HG02759 (cell line): ENCODE measurements at regions not wholly inside any gene's neighbourhood (a gene's known extent, or its start where the extent isn't known, plus 50 kb on each side); places are given as distances from the start of the nearest gene placed in this dataset.
"Not testable (repeated sequence)": the region's sequence is repeated elsewhere in the genome, so short reads cannot be mapped to it uniquely, and the experiment has no call there.

Experiments used
- ATAC-seq: cut with Tn5 transposase; IDR thresholded peaks from one replicate; pipeline ENCODE4 v1.9.1; 2021; ENCODE audit warnings: mild to moderate bottlenecking, moderate library complexity; ENCODE audit not compliant: unreplicated experiment

DNA sequence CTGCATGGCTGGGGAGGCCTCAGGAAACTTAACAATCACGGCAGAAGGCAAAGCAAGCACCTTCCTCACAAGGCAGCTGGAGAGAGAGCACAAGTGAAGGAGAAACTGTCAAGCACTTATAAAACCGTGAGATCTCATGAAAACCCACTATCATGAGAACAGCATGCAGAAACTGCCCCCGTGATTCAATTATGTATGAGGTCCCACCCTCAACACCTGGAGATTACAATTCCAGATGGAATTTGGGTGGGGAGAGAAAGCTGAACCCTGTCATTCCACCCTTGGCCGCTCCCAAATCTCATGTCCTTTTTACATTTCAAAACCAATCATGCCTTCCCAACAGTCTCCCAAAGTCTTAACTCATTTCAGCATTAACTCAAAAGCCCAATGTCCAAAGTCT, 107.2 kb upstream of the ECI2 start:
- no peak for ATAC-seq

GRCh38 chr6:4240148-4240547, 104.8 kb upstream of the ECI2 start:
- ATAC-seq = no peak

DNA sequence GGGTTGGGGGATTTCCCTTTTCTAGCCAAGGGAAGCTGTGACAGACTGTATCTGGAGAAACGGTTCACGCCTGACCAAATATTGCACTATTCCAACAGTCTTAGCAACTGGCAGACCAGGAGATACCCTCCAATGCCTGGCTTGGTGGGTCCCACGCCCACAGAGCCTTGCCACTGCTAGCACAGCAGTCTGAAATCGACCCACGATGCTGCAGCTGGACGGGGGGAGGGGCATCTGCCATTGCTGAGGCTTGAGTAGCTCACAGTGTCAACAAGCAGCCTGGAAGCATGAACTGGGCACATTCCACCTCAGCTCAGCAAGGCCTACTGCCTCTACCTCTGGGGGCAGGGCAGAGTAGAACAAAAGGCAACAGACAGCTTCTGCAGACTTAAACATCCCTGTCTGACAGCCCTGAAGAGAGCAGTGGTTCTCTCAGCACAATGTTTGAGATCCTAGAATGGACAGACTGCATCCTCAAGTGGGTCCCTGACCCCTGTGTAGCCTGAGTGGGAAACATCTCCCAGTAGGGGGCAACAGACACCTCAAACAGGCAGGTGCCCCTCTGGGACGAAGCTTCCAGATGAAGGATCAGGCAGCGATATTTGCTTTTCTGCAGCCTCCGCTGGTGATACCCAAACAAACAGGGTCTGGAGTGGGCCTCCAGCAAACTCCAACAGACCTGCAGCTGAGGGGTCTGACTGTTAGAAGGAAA, 89.9 kb upstream of the ECI2 start:
- ATAC-seq = no peak

DNA sequence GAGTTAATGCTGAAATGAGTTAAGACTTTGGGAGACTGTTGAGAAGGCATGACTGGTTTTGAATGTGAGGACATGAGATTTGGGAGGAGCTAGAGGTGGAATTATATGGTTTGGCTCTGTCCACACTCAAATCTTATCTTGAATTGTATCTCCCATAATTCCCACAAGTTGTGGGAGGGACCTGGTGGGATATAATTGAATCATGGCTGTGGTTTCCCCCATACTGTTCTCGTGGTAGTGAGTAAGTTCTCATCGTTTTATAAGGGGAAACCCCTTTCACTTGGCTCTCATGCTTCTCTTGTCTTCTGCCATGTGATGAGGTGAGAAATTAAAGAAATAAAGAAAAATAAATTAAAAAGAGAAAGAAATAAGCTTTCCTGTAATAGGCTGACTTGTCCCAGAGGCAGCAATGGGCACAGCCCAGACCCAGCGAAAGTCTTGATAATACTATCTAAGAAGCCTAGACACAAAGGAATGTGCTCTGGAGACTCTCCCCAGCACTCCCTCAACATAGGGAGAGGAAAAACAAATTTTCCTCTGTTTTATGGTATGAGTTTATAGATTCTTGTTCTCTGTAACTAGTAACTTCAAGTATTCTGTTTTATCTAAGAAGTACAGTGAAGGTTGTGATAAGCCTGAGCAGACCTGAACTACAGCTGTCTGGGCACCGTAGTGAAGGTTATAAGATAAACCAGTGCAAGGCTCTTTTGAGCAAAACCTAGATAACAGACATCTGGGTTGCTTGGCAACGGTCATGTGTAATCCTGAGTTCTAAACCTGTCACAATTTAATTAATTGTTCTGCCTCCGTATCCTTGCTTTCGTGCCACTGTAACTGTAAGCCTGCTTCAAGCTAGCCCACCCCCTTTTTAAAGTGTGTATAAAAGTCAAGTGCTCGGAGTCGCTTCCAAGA, 88.9 kb upstream of the ECI2 start:
- ATAC-seq = no peak

- ATAC-seq = no peak
These were observed 85.2 kb upstream of the ECI2 start for GRCh38 chr6:4220558-4220957.

DNA sequence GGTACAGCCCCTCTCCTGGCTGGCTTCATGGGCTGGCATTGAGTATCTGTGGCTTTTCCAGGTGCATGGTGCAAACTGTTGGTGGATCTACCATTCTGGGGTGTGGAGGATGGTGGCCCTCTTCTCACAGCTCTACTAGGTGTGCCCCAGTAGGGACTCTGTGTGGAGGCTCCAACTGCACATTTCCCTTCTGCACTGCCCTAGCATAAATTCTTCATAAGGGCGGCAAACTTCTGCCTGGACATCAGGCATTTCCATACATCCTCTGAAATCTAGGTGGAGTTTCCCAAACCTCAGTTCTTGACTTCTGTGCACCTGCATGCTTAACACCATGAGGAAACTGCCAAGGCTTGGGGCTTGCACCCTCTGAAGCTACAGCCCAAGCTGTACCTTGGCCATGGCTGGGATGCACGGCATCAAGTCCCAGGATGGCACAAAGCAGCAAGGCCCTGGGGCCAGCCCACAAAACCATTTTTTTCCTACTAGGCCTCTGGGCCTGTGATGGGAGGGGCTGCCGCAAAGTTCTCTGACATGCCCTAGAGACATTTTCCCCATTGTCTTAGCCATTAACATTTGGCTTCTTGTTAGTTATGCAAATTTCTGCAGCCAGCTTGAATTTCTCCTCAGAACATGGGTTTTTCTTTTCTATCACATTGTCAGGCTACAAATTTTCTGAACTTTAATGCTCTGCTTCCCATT, 83.4 kb upstream of the ECI2 start:
- ATAC-seq = not testable (repeated sequence)

DNA sequence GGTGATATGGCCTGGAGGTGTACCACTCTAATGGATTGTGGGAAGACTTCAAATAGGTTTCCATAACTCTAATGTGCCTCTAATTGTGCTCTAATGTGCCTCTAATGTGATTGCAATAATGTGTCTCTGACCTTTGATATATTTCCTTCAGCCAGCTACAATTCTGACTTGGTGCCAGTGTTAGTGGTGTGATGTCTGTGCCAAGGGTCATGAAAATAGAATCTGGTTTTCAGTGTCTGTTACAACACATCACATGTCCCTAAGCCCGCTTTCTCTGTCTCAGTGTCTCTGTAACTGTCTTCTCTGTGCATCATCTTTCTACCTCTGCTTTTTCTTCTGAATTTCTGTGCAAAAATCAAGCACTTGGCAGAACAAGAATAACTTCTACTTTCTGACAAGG, 77.2 kb upstream of the ECI2 start:
- no peak for ATAC-seq

DNA sequence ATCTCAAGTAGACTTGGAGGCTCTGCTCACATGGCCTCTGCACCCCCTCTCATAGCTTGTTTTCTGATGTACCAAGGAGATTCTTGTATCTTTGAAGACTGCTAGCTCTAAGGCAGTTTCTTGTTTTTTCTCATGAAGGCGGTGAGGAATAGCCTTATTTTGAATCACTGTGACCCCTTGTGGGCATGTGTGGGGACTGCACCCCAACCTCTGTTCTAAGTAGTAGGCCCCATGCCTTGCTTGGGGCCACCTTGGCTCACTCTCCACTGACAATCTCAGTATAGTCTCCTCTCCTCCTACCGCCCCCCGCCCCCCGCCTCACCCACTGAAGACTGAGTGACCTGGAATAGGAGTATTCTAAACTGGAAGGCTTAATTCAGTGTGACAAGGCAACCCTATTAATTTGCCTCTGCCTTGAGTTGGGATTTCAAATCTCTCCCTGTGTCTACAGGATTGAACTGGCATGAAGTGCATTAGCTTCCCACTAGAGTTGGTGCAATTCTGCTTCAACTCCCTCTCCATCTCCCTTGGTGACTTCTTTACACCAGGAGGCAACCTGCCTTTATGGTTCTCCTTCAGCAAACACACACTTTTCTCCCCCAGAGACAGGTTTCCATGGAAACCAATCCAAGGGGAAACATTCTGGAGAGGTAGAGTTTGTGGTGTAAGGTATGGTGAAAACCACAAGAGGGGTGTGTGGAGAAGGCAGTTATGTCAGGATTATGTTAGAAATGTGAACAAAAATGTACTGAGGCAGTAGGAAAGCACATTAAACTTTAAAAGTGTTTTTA, 75.4 kb upstream of the ECI2 start:
- ATAC-seq = no peak

DNA sequence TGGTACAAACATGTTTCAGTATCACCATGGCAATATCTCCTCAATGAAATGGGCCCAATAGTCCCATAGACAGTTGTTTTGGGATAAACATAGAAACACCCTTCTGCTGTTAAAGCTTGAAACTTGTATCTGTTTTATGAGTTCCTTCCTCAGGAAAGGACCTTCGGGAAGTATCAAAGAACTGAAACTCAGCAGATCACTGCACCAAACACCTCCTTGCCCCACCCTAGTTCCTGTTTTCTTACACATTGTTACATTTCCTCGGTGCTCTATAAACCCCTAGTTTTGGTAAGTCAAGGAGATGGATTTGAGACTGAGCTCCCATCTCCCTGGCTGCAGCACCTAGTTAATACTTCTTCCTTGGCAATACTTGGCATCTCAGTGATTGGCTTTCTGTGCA, 73.8 kb upstream of the ECI2 start:
- no peak for ATAC-seq

GRCh38 chr6:4208158-4208557, 72.8 kb upstream of the ECI2 start:
- no peak for ATAC-seq

DNA sequence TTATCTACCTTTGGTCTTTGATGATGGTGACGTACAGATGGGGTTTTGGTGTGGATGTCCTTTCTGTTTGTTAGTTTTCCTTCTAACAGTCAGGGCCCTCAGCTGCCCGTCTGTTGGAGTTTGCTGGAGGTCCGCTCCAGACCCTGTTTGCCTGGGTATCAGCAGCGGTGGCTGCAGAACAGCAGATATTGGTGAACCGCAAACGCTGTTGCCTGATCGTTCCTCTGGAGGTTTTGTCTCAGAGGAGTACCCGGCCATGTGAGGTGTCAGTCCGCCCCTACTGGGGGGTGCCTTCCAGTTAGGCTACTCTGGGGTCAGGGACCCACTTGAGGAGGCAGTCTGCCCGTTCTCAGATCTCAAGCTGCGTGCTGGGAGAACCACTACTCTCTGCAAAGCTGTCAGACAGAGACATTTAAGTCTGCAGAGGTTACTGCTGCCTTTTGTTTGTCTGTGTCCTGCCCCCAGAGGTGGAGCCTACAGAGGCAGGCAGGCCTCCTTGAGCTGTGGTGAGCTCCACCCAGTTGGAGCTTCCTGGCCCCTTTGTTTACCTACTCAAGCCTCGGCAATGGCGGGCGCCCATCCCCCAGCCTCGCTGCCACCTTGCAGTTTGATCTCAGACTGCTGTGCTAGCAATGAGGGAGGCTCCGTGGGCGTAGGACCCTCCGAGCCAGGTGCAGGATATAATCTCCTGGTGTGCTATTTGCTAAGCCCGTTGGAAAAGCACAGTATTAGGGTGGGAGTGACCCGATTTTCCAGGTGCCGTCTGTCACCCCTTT, 68.5 kb upstream of the ECI2 start:
- not testable (repeated sequence) for ATAC-seq

DNA sequence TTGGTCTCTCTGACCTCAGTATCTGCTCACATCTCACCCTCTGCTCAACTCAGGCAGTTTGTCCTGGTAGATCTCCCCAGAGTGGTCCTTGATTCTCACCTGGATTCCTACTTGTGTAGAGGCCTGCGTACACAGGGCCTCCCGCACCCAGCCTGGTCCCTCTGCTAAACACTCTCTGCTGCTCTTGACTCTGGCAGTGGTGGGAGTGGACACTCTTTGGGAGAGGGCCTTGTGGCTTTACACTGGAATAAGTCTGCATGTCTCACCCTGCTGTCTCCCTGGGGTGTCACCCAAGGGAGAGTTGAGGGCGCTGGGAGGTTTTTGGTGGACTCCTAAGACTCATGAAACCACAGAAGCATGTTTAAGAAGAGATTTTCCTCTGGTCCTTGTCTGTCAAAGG, 57.3 kb upstream of the ECI2 start:
- no peak for ATAC-seq

- ATAC-seq = no peak
These were observed 56.8 kb upstream of the ECI2 start for GRCh38 chr6:4192173-4192572.

DNA sequence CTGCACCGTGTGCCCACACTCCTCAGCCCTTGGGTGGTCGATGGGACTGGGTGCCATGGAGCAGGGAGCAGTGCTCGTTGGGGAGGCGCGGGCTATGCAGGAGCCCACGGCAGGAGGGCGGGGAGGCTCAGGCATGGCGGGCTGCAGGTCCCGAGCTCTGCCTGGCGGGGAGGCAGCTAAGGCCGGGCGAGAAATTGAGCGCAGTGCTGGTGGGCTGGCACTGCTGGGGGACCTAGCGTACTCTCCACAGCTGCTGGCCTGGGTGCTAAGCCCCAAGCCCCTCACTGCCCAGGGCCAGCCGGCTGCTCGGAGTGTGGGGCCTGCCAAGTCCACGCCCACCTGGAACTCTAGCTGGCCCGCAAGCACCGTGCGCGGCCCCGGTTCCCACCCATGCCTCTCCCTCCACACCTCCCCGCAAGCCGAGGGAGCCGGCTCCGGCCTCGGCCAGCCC, 55.9 kb upstream of the ECI2 start:
- ATAC-seq = no peak

DNA sequence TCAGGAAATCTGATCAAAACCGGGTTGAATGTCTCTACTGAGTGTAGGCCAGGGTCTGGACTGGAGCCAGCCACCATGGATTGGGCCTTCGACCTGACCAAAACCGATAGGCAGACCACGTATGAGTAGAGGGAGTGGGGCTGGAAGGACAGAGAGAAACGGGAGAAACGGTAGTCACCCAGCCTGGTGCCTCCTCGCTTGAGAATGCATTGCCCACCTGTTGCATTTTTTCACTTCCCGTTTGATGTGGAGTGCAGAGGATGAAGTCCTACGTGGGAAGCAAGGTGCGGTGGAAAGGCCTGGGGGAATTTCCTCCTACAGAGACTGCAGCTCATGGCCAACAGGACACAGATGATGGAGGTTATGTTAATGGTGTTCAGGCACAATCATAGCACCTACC, 53.9 kb upstream of the ECI2 start:
- no peak for ATAC-seq

GRCh38 chr6:4188801-4189200, 53.4 kb upstream of the ECI2 start:
- no peak for ATAC-seq

- no peak for ATAC-seq
These were observed 52.1 kb upstream of the ECI2 start for GRCh38 chr6:4187480-4187879.

GRCh38 chr6:4186385-4186784, 51.0 kb upstream of the ECI2 start:
- ATAC-seq = no peak

- ATAC-seq = no peak
These were observed 50.5 kb upstream of the ECI2 start for GRCh38 chr6:4185846-4186245.

- no peak for ATAC-seq
These were observed 50.0 kb upstream of the ECI2 start for GRCh38 chr6:4185419-4185818.
